GM19452 (cell line): ENCODE measurements at regions not wholly inside any gene's neighbourhood (a gene's known extent, or its start where the extent isn't known, plus 50 kb on each side); places are given as distances from the start of the nearest gene placed in this dataset.

Source experiments
- ATAC-seq: cut with Tn5 transposase; IDR thresholded peaks from one replicate; pipeline ENCODE4 v1.9.1; 2021; ENCODE audit not compliant: unreplicated experiment

- no peak for ATAC-seq
Observed at GRCh38 chr5:120988941-120989340, 524.8 kb downstream of the PRR16 start.

GRCh38 chr5:120991569-120991968 lies 527.5 kb downstream of the PRR16 start:
- ATAC-seq = no peak

GRCh38 chr5:120994112-120994511 lies 530.0 kb downstream of the PRR16 start:
- ATAC-seq = no peak

DNA sequence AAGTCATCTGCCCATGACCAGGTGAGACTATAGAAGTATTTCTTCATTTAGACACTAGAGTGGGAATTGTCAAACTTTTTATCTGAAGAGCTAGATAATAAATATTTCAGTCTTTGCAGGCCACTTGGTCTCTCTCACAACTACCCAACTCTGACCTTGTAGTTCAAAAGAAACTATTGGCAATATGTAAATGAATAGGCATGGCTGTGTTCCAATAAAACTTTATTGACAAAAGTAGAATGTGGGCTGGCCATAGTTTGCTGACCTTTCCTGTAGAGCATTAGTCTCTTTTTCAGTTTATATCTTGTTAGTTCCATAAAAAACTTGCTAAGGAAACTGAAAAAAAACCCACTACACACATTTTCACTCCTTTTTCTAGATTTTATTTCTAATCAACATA lies 535.5 kb downstream of the PRR16 start:
- ATAC-seq = no peak

- ATAC-seq = no peak
Observed at GRCh38 chr5:121006217-121006616, 542.1 kb downstream of the PRR16 start.

DNA sequence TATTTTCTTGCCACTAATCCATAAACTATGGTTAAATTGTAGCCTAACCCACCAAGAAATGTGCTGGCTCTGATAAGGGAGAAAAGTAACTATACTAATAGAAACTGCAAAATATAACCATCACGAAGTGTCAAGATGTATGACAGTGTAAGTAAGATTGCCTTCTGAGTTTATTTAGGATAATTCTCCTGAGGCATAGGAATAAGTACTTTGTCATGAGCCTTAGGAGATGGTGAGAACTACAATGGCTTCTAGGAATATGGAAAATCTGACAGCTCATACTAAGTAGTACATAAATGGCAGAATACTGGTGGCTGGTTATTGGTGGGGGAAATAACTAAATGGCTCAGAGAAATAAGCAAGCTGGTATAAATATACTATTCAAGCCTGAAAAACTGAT lies 543.9 kb downstream of the PRR16 start:
- no peak for ATAC-seq

GRCh38 chr5:121009058-121009457 lies 545.0 kb downstream of the PRR16 start:
- no peak for ATAC-seq

DNA sequence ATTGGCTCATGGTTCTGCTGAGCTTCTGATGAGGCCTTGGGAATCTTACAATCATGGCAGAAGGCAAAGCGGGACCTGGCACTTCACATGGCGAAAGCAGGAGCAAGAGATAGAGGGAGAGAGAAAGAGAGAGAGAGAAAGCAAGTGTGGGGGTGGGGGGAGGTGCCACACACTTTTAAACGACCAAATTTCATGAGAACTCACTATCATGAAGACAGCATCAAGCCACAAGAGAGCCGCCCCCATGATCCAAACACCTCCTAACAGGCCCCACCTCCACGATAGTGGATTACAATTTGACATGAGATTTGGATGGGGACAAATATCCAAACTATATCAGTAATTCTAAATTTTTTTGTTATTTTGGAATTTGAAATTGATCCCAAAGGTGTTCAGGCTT lies 553.9 kb downstream of the PRR16 start:
- no peak for ATAC-seq

- no peak for ATAC-seq
Observed at GRCh38 chr5:121019106-121019505, 555.0 kb downstream of the PRR16 start.

GRCh38 chr5:121019734-121020133 lies 555.6 kb downstream of the PRR16 start:
- ATAC-seq = no peak

- no peak for ATAC-seq
Observed at GRCh38 chr5:121021681-121022080, 557.6 kb downstream of the PRR16 start.

DNA sequence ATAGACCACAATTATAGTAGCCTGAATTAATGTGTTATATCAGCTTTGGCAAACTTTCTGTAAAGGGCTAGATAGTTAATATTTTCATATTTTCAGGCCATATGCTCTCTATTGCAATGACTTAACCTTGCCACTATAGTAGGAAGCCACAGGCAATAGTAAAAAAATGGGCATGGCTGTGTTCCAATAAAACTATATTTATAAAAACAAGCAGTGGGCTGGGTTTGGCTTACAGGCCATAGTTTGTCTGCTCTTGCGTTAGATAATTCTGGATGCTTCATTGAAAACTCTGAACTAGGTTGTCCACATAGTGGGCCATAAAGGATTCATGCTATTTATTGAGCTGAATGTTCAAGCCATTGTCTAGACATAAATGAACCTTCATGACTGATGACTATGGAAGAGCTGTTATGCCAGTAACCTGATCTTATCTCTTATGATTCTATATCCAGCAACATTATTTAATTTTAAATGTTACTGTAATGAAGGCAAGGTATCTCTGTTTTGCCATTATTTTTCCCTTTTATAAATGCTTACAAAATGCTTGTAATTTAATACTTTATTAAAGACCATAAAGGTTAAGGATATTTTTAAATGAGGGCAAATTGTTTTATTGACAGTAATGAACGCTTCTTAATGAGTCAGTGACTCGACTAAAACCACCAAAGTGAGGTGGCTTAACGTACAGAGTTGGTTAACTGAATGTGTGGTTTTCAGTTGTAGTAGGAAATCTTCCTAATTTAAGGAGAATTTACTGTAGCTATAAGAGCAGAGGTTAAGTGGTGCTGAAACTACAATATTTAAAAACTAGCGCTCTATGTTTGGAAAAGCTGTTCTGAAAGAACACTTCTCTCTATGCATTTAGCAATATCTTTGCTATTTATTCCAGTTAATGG lies 560.6 kb downstream of the PRR16 start:
- ATAC-seq = no peak

DNA sequence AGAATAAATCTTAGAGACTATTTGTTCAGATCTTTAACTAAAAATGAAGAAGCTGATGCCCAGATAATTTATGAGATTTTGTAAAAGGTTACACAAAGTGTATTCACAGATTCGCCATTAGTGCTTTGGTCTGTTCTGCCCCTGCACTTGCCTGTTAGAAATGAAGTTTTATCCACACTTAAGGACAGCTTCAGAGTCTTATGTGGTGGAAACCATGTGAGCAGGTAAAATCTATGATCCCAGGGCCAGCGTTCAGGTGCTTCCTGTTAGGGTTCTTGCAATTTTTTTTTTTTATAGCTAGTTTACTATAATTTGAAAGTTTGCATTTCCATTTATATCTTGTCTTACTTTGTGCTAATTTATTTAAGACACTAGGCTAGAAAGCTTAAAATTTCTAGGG lies 561.6 kb downstream of the PRR16 start:
- ATAC-seq = no peak

GRCh38 chr5:121027636-121028035 lies 563.5 kb downstream of the PRR16 start:
- peak; percentile 61 for ATAC-seq

- no peak for ATAC-seq
Observed at GRCh38 chr5:121029536-121030245, 565.6 kb downstream of the PRR16 start.

GRCh38 chr5:121031491-121031890 lies 567.4 kb downstream of the PRR16 start:
- no peak for ATAC-seq

GRCh38 chr5:121033334-121033733 lies 569.2 kb downstream of the PRR16 start:
- ATAC-seq = no peak

DNA sequence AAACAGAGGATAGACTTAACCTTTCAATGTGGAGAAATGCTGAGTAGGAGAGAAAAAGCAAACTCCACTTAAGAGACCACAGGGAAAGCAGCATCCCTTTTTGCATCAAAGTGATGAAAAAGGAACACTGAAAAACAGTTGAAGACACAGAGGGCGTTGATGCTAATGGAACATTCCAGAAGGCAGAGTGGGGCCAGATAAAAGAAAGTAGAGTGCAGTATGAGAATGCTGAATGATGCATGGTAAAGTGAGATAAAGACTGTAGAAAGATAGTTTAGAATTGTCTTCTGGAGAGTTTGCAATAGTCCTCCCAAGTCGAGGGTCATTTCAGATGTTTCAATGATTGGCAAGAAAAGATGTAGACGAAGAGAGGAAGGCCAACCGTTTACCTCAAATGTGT lies 574.3 kb downstream of the PRR16 start:
- ATAC-seq = no peak

DNA sequence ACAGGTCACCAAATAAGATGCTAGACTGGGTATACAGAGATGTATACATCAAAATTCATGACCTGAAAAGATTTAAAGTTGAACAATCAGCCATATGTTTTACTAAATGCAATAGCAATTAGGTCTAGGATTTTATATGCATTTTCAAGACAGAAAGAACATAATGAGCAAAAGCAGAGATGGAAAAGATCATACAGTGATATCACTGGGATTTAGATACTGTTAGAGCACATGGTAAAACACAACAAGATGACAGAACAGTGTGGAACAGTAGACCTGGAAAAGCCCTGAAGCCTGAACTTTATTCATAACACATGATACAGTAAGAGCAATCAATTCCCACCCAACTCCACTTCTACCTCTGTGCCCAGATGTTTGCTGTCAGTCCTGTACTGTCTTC lies 585.9 kb downstream of the PRR16 start:
- no peak for ATAC-seq

DNA sequence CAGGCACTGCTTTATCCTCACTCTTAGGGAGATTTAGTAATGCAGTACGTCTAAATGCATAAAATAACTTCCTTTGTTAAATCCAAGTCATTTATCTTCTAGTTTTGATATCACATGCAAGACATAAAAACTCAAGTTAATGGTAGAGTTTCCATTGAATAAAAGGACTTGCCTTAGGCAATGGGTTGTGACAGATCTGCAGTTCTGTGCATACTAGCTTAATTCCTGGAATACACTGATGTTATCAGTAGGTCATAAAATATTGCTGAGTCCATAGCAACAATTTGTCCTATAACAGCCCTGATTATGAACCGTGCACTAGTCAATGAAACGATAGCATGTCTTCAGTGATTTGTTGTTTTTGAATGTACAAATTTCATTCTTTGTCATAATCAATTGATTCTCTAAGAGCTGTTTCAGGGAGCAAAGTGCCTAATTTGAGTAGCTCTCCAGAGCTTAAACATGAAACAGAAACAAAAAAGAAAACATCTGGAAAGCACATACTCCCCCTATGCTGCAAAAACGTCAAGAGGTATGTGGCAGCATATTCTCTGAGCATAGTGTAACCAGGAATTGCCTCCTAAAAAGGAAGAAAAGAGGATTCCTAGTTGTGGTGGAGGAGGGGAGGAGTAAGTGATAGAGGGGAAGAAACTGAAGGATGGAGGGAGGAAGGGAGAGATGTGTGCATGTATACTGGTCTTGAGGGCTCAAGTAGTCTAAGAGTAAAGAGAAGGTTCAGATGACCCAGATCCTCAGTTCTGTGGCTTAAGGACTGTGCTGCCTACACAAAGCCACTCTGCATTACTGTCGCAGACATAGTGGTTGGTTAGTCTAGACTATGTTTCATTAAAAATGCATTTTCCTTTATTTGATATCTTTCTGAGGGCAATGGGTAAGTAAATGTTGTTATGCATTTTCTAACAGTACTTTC lies 589.2 kb downstream of the PRR16 start:
- no peak for ATAC-seq

GRCh38 chr5:121055586-121055985 lies 591.5 kb downstream of the PRR16 start:
- no peak for ATAC-seq
